Loucy (cell line): ENCODE measurements at regions not wholly inside any gene's neighbourhood (a gene's known extent, or its start where the extent isn't known, plus 50 kb on each side); places are given as distances from the start of the nearest gene placed in this dataset.

Experiments
- CTCF ChIP-seq: fragments of 200-600 bp; sonication (generic); conservative IDR thresholded peaks from 2 replicates; pipeline ENCODE4 v1.5.1; 2014; ENCODE audit warnings: mild to moderate bottlenecking, antibody characterized with exemption, low read length
- EZH2phosphoT487 ChIP-seq: fragments of 200-600 bp; IDR thresholded peaks from 2 replicates; pipeline ENCODE4 v1.6.1; 2018; ENCODE audit warnings: antibody characterized with exemption, mild to moderate bottlenecking, moderate library complexity, borderline replicate concordance

GRCh38 chr4:136476753-136477152 lies 1055.5 kb downstream of the PCDH18 start:
- no peak for TF ChIP-seq EZH2phosphoT487
- TF ChIP-seq CTCF: no peak
